ENCODE measurements at regions not wholly inside any gene's neighbourhood (a gene's known extent, or its start where the extent isn't known, plus 50 kb on each side); places are given as distances from the start of the nearest gene placed in this dataset.
"Not testable (repeated sequence)": the region's sequence is repeated elsewhere in the genome, so short reads cannot be mapped to it uniquely, and the experiment has no call there.

- DNase-seq (ENCODE audit: low read depth), result no peak
These were observed 78.2 kb downstream of the MSL3 start for GRCh38 chrX:11836284-11836683.

DNA sequence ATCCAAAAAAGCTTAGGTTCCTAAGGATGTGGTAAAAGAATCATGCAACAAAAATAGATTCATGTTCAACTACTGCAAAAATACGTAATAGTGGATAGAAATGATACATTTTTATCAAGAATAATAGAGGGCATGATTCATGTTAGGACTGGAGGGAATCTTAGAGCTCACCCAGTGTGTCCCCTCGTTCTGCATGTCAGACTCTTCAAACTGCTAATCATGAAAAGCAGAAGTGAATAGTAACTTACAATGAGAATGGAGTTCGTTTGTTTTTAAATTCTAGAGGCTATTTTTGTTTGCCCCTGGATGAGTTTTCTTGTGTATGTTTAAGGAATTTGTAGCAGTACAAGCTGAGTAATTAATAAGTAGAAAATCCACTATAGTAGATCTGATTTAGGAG, 79.4 kb downstream of the MSL3 start:
- no peak for DNase-seq (ENCODE audit: low read depth)

GRCh38 chrX:11864171-11864570, 106.1 kb downstream of the MSL3 start:
- no peak for DNase-seq (ENCODE audit: low read depth)

DNA sequence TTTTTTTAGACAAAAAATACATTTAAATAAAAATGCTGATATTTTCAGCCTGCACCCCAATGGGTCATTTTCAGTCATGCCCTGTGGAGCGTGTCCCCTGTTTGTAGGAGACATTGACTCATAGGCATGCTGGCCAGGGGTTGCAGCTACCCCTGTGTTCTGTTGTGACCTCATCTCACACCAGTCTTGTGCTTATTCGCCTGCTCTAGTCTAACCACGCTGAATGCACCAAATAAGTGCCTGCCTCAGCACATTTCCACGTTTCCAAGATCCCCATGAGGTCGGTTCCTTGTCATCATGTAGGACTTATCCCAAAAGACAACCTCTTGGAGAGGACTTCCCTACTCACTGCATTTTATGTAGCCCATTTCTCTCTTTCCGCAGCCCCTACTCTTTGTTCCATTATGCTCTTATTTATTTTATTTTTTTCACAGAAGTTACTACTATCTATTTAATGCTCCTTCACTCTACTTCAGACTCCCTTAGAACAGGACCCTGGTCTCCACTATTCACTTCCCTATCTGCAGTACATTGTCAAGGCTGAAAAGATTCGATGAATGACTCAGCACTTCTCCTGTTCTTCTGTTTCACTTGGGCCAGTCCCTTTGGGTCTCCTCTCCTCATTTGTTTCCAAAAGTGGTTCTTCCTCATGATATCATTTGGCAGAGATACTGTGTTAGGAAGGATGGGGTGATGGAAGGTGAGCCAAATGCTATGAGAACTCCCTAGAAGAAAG, 109.7 kb downstream of the MSL3 start:
- no peak for DNase-seq (ENCODE audit: low read depth)

- no peak for DNase-seq (ENCODE audit: low read depth)
These were observed 112.8 kb downstream of the MSL3 start for GRCh38 chrX:11870789-11871188.

DNA sequence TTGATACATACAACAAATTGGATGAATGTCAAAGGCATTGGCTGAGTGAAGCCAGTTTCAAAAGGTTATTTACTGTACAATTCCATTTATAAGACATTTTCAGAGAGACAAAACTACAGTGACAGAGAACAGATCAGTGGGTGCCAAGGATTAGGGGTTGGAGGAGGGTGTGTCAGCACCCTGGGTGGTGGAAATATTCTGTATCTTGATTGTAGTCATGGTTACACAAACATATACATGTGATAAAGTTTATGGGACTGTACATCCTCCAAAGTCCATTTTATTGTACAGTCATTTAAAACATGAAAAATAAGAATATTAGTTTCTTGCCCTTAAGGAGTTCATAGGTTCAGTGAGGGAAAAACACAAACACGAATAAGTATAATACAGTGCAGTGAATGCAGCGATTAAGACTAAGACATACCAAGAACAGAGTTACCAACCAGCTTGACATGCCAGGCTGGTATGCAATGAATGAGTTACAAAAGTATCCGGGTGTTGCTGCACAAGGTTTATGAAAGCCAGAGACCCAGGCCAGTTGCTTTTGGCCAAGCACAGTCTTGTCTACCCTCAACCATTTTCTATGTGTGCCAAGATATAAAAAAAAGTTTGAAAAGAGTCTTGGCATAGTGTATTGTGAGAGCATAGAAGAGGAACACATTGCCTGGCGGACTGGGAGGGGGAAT, 123.6 kb downstream of the MSL3 start:
- DNase-seq (ENCODE audit: low read depth), result no peak

DNA sequence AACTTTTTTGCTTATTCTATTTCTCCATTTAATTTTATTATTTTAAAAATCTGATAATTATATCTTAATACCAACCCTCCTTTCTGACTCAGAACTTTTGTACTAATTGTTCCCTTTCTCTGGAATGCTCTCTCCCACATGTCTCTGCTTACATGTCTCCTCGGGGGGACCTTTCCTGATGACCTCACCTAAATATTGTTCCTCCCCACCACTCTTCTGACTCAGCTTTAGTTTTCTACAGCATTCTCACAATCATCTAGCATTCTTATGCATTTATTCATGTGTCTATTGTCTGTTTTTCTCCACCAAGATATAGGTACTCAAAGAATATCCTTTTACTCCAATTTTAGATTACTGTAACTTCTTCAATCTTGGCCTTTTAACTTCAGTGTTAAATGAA, 128.7 kb downstream of the MSL3 start:
- DNase-seq (ENCODE audit: low read depth), result no peak

GRCh38 chrX:11887175-11887574, 129.1 kb downstream of the MSL3 start:
- DNase-seq (ENCODE audit: low read depth), result no peak

- no peak for DNase-seq (ENCODE audit: low read depth)
These were observed 130.4 kb downstream of the MSL3 start for GRCh38 chrX:11888421-11888820.

GRCh38 chrX:11889791-11890190, 131.8 kb downstream of the MSL3 start:
- DNase-seq (ENCODE audit: low read depth), result no peak

- no peak for DNase-seq (ENCODE audit: low read depth)
These were observed 132.9 kb downstream of the MSL3 start for GRCh38 chrX:11890836-11891514.

DNA sequence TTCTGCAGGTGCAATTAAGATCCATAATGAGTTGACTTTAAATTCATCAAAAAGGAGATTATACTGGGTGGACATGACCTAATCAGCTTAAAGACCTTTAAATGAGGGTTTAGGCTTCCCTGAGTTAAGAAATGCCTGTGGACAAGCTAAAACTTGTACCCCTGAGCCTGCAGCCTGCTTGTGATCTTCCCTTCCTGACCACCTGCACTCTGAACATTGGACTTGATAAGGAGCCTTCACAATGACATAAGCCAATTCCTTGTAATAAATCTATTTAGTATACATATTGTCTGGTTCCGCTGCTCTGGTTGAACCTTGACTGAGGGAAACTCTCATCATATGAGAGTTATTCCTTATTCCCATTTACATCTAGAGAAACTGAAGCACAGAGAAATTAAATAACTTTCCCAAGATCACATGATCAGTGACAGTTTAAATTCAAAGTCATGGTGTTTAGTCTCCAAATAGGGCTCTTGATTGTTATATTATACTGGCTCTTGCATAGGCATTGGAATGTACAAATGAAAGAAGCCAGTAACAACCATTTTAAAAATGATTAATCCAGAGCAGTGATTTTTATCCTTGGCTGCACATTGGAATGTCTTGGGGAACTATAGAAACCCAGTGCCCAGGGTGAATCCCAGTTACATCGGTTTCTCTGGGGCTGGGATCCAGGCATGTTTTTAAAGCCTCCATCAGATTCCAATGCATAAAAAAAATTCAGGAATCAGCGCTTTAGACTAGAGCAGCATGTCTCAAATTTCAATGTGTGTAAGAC, 136.1 kb downstream of the MSL3 start:
- no peak for DNase-seq (ENCODE audit: low read depth)

- DNase-seq (ENCODE audit: low read depth), result no peak
These were observed 141.1 kb downstream of the MSL3 start for GRCh38 chrX:11899091-11899490.

GRCh38 chrX:11905933-11906332, 147.9 kb downstream of the MSL3 start:
- not testable (repeated sequence) for DNase-seq (ENCODE audit: low read depth)

- DNase-seq (ENCODE audit: low read depth), result no peak
These were observed 150.3 kb downstream of the MSL3 start for GRCh38 chrX:11908371-11908770.

DNA sequence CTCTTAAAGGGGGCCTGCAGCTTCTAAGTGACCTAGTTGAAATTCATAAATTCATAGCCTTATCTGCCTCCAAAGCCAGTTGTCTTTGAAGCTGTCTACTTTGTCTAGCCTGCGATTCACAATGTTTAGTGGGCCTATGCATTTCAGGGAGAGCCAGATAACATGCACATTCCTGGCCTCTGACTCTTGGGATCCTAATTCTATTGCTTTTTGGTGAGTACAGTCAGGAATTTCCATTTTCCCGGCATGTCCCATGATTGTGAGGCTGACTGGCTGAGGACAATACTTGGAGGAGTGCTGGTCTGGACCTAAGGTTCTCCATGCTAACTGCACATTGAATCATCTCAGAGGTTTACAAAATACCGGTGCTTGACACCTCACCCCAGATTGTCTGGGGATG, 155.0 kb downstream of the MSL3 start:
- DNase-seq (ENCODE audit: low read depth), result no peak

GRCh38 chrX:11929476-11929875, 171.4 kb downstream of the MSL3 start:
- no peak for DNase-seq (ENCODE audit: low read depth)

GRCh38 chrX:11932423-11932822, 174.4 kb downstream of the MSL3 start:
- no peak for DNase-seq (ENCODE audit: low read depth)

DNA sequence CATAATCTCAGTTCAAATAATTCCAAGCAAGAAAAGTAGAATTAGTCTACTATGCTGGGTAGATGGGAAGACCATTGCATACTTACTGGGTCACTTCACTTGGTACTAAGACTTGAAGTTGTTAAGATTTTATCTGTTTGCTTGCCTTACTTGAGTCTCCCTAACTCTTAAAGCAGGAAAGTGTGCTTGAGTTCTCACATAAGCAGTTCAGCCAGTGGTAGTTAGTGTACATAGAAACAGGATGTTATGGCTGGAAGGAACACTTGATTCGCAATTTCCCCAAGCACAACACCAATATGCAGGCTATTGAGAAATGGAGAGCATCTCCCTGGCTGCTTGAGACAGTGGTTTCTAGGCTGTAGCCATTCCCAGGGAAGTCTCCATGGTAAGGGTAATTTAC, 176.1 kb downstream of the MSL3 start:
- no peak for DNase-seq (ENCODE audit: low read depth)

- no peak for DNase-seq (ENCODE audit: low read depth)
These were observed 183.5 kb downstream of the MSL3 start for GRCh38 chrX:11941571-11941970.

GRCh38 chrX:11944501-11944900, 186.5 kb downstream of the MSL3 start:
- peak; percentile 2 for DNase-seq (ENCODE audit: low read depth)

DNA sequence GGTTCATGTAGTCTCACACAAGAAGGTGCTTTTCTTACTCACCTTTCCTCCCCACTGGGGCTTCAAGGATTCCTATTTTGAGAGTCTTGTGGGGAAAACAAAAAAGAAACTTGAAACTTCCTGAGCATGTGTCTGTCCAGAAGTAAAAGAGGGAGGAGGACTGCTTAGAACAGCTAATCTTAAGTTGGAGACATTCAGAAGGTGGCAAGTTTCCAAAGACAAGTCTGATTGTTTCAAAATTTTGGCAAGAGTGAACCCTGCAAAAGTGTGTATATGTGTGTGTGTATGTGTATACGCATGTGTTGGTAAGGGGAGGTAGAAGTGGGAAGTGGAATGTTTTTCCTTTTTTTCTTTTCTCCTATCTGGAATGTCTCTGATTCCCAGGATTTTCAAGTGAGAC, 189.0 kb upstream of the FRMPD4 start:
- no peak for DNase-seq (ENCODE audit: low read depth)
